ENCODE measurements at regions not wholly inside any gene's neighbourhood (a gene's known extent, or its start where the extent isn't known, plus 50 kb on each side); places are given as distances from the start of the nearest gene placed in this dataset.

- DNase-seq: no peak
Measured at GRCh38 chr9:88932766-88933165, 58.5 kb upstream of the S1PR3 start.

GRCh38 chr9:88933607-88934379 is 57.5 kb upstream of the S1PR3 start:
- DNase-seq: no peak

GRCh38 chr9:88934876-88935535 is 56.3 kb upstream of the S1PR3 start:
- DNase-seq: peak; percentile 57

- DNase-seq: no peak
Measured at GRCh38 chr9:88936132-88936531, 55.1 kb upstream of the S1PR3 start.

- no peak for DNase-seq
Measured at GRCh38 chr9:88936668-88937067, 54.6 kb upstream of the S1PR3 start.

GRCh38 chr9:88937248-88937647 is 54.0 kb upstream of the S1PR3 start:
- no peak for DNase-seq

- DNase-seq: no peak
Measured at GRCh38 chr9:88938189-88938588, 53.1 kb upstream of the S1PR3 start.

Measured in eye (tissue), 1 donor.